GM20000 (cell line): ENCODE measurements at regions not wholly inside any gene's neighbourhood (a gene's known extent, or its start where the extent isn't known, plus 50 kb on each side); places are given as distances from the start of the nearest gene placed in this dataset.

ENCODE experiments used
- DNase-seq: peaks from one replicate; pipeline ENCODE4 v3.0.0; 2012; ENCODE audit warnings: low spot score
- CTCF ChIP-seq: IDR thresholded peaks from 2 replicates; pipeline ENCODE4 v1.5.1; 2012; ENCODE audit warnings: mild to moderate bottlenecking, control low read depth; ENCODE audit errors: extremely low read depth, missing control alignments

GRCh38 chr13:106696719-106697118 lies 128.8 kb upstream of the ARGLU1 start:
- DNase-seq: no peak
- TF ChIP-seq CTCF: no peak

GRCh38 chr13:106696140-106696539 lies 128.2 kb upstream of the ARGLU1 start:
- no peak for TF ChIP-seq CTCF
- no peak for DNase-seq

- no peak for TF ChIP-seq CTCF
- no peak for DNase-seq
Measured at GRCh38 chr13:106695139-106695538, 127.2 kb upstream of the ARGLU1 start.

- DNase-seq: no peak
- TF ChIP-seq CTCF: no peak
Measured at GRCh38 chr13:106691861-106692260, 123.9 kb upstream of the ARGLU1 start.

GRCh38 chr13:106691341-106691740 lies 123.4 kb upstream of the ARGLU1 start:
- TF ChIP-seq CTCF: no peak
- no peak for DNase-seq

- TF ChIP-seq CTCF: no peak
- DNase-seq: no peak
Measured at GRCh38 chr13:106690779-106691178, 122.8 kb upstream of the ARGLU1 start.

GRCh38 chr13:106689906-106690305 lies 122.0 kb upstream of the ARGLU1 start:
- TF ChIP-seq CTCF: no peak

More at GRCh38 chr13:106689906-106690305, 122.0 kb upstream of the ARGLU1 start:
- DNase-seq: no peak
